A549 (cell line): ENCODE measurements at regions not wholly inside any gene's neighbourhood (a gene's known extent, or its start where the extent isn't known, plus 50 kb on each side); places are given as distances from the start of the nearest gene placed in this dataset.

ENCODE experiments used
- ATAC-seq, 2 experiments: fragments of 200-7000 bp in 1 of 2; fragments of >200 bp in 1 of 2; cut with Nextera tagmentation in 1 of 2; cut with Tn5 transposase in 1 of 2; 3 replicates each; pipeline versions ENCODE4 v1.8.0 to v1.9.1; 2018 to 2020; ENCODE audit warnings: mild to moderate bottlenecking in 1 of 2, moderate library complexity in 1 of 2
- CTCF ChIA-PET: fragments of 300-600 bp; sonication (Branson Sonifier 250); formaldehyde crosslinking; extraction: SDS; loops from one replicate; lab custom pipeline; 2021; ENCODE audit warnings: antibody characterized with exemption, inconsistent platforms; lab: Yijun Ruan, JAX
- POLR2A ChIA-PET: fragments of 350-600 bp; formaldehyde crosslinking; extraction: SDS; loops from one replicate; lab custom pipeline; 2021; ENCODE audit warnings: antibody characterized with exemption, inconsistent platforms; lab: Yijun Ruan, JAX
- DNase-seq, 2 experiments: peaks; one replicate each; pipeline versions ENCODE4 v3.0.0 to v3.0.0-alpha.2; 2011 to 2016; ENCODE audit warnings: low read depth in 1 of 2, low spot score in 1 of 2
- FAIRE-seq: peaks from 2 replicates; lab custom pipeline; 2011; peaks lifted over from hg19 to GRCh38; lab: Jason Lieb, UNC
- H3K27ac ChIP-seq, 2 experiments: fragments of >200 bp; sonication (Bioruptor Twin); formaldehyde crosslinking; 3 replicates each; pipeline ENCODE4 v1.5.1; 2016 to 2017
- H3K4me1 ChIP-seq: fragments of >200 bp; sonication (Bioruptor Twin); formaldehyde crosslinking; 3 replicates; pipeline ENCODE4 v1.6.1; 2016
- H3K4me2 ChIP-seq: fragments of >200 bp; sonication (Bioruptor Twin); formaldehyde crosslinking; 3 replicates; pipeline ENCODE4 v1.6.1; 2016
- H3K4me3 ChIP-seq: fragments of >200 bp; sonication (Bioruptor Twin); formaldehyde crosslinking; 3 replicates; pipeline ENCODE4 v1.5.1; 2016
- H3K9me3 ChIP-seq: fragments of >200 bp; sonication (Bioruptor Twin); formaldehyde crosslinking; 3 replicates; pipeline ENCODE4 v1.6.1; 2016
- ATOH8 ChIP-seq: fragments of 250-450 bp; sonication (Bioruptor Pico); IDR thresholded peaks from 2 replicates; pipeline ENCODE4 v1.5.0; 2020; ENCODE audit warnings: low read depth, mild to moderate bottlenecking, moderate library complexity
- BCL3 ChIP-seq: fragments of >200 bp; sonication (Bioruptor Twin); formaldehyde crosslinking; IDR thresholded peaks from 3 replicates; pipeline ENCODE4 v1.6.1; 2016
- CBX2 ChIP-seq: fragments of 200-600 bp; sonication (generic); IDR thresholded peaks from 2 replicates; pipeline ENCODE4 v1.6.1; 2016; ENCODE audit warnings: low read depth, mild to moderate bottlenecking, borderline replicate concordance
- CBX8 ChIP-seq: fragments of 200-600 bp; sonication (generic); IDR thresholded peaks from 2 replicates; pipeline ENCODE4 v1.6.1; 2016
- CEBPB ChIP-seq, 2 experiments: fragments of >200 bp in 1 of 2; sonication (Bioruptor Twin) in 1 of 2; formaldehyde crosslinking in 1 of 2; IDR thresholded peaks; 2 replicates each; pipeline ENCODE4 v1.6.1; 2012 to 2016
- CHD2 ChIP-seq: fragments of 150-350 bp; IDR thresholded peaks from 2 replicates; pipeline ENCODE4 v1.6.1; 2014; ENCODE audit warnings: low read length; ENCODE audit not compliant: partially characterized antibody
- CHD4 ChIP-seq: fragments of 200-600 bp; sonication (generic); IDR thresholded peaks from 2 replicates; pipeline ENCODE4 v1.6.1; 2016; ENCODE audit warnings: antibody characterized with exemption, mild to moderate bottlenecking, borderline replicate concordance
- EHF ChIP-seq: fragments of 250-450 bp; sonication (Bioruptor Pico); IDR thresholded peaks from 2 replicates; pipeline ENCODE4 v1.5.0; 2020; ENCODE audit warnings: mild to moderate bottlenecking
- EP300 ChIP-seq, 2 experiments: fragments of >200 bp; sonication (Bioruptor Twin); formaldehyde crosslinking; IDR thresholded peaks; 2 replicates in 1 of 2; 3 replicates in 1 of 2; pipeline ENCODE4 v1.6.1; 2016 to 2017
- FOSB ChIP-seq: fragments of 250-450 bp; sonication (Bioruptor Pico); IDR thresholded peaks from 2 replicates; pipeline ENCODE4 v1.5.0; 2020; ENCODE audit warnings: mild to moderate bottlenecking, moderate library complexity
- GATA3 ChIP-seq: IDR thresholded peaks from 2 replicates; pipeline ENCODE4 v1.6.1; 2012; ENCODE audit warnings: borderline replicate concordance
- HOXB13 ChIP-seq: fragments of 250-450 bp; sonication (Bioruptor Pico); IDR thresholded peaks from 2 replicates; pipeline ENCODE4 v1.5.0; 2020; ENCODE audit warnings: low read depth, mild to moderate bottlenecking, moderate library complexity
- HOXB5 ChIP-seq: fragments of 250-450 bp; sonication (Bioruptor Pico); IDR thresholded peaks from 2 replicates; pipeline ENCODE4 v1.5.0; 2020; ENCODE audit warnings: mild to moderate bottlenecking, moderate library complexity
- JUNB ChIP-seq: fragments of >200 bp; sonication (Bioruptor Twin); formaldehyde crosslinking; IDR thresholded peaks from 2 replicates; pipeline ENCODE4 v1.6.1; 2016
- MYC ChIP-seq: IDR thresholded peaks from 2 replicates; pipeline ENCODE4 v1.6.1; 2012; ENCODE audit warnings: mild to moderate bottlenecking, inconsistent platforms, low read length, improper control_type of control experiment, borderline replicate concordance
- NPAS2 ChIP-seq: fragments of 250-450 bp; sonication (Bioruptor Pico); IDR thresholded peaks from 2 replicates; pipeline ENCODE4 v1.8.0; 2022; ENCODE audit warnings: mild to moderate bottlenecking, moderate library complexity, borderline replicate concordance
- REST ChIP-seq: fragments of 200-600 bp; sonication (generic); IDR thresholded peaks from 2 replicates; pipeline ENCODE4 v1.6.1; 2016; ENCODE audit warnings: antibody characterized with exemption, mild to moderate bottlenecking, moderate library complexity
- RFX5 ChIP-seq: fragments of 450-650 bp; IDR thresholded peaks from 2 replicates; pipeline ENCODE4 v1.7.1; 2014; ENCODE audit warnings: antibody characterized with exemption, mild to moderate bottlenecking, moderate library complexity
- RNF2 ChIP-seq: fragments of 200-600 bp; sonication (generic); IDR thresholded peaks from 2 replicates; pipeline ENCODE4 v1.6.1; 2016; ENCODE audit warnings: low read depth, mild to moderate bottlenecking, antibody characterized with exemption, moderate library complexity, borderline replicate concordance
- SMC3 ChIP-seq: fragments of >200 bp; sonication (Bioruptor Twin); formaldehyde crosslinking; IDR thresholded peaks from 3 replicates; pipeline ENCODE4 v1.6.1; 2018; ENCODE audit warnings: inconsistent platforms
- SREBF2 ChIP-seq: fragments of 450-650 bp; IDR thresholded peaks from 2 replicates; pipeline ENCODE4 v1.6.1; 2014; ENCODE audit warnings: mild to moderate bottlenecking, moderate library complexity
- TP53 ChIP-seq: fragments of 250-450 bp; sonication (Bioruptor Pico); IDR thresholded peaks from 2 replicates; pipeline ENCODE4 v1.5.0; 2021; ENCODE audit warnings: mild to moderate bottlenecking, moderate library complexity
- ZFP36 ChIP-seq: fragments of 450-650 bp; IDR thresholded peaks from 2 replicates; pipeline ENCODE4 v1.6.1; 2014; ENCODE audit warnings: borderline replicate concordance; ENCODE audit not compliant: partially characterized antibody
- WGBS: methylation state at CpG from one replicate; pipeline ENCODE4 v1.1.6; 2017; ENCODE audit errors: missing lambda C conversion rate; 5-methylcytosine and 5-hydroxymethylcytosine counted together

GRCh38 chr7:22066522-22066921 lies 120.8 kb upstream of the CDCA7L start:
- 21% methylated on average over 7 of the region's 7 CpGs for WGBS
- Histone ChIP-seq H3K4me2 (no peak overlapping the region), H3K9me3 (no peaks in the 10 kb centered on the region), H3K27ac (no peak overlapping the region), H3K4me3 (no peak overlapping the region), H3K4me1 (no peaks in the 10 kb centered on the region)
- CTCF ChIA-PET = interaction anchor here (0.5 to 1.2 kb wide), 3 partner anchors 16 to 231 kb away, joined by 3 to 4 read pairs (median 3); no protein-coding TSS in a partner anchor
- FAIRE-seq = no peak
- no peak for DNase-seq
- no peak for ATAC-seq
- no peak for TF ChIP-seq CHD2
- TF ChIP-seq GATA3 = no peak
- no peak for TF ChIP-seq REST
- TF ChIP-seq HOXB13 (CRISPR knock-in tag) = no peak
- TF ChIP-seq TP53 = no peak
- TF ChIP-seq CBX8 = no peak
- TF ChIP-seq SMC3 = no peak
- TF ChIP-seq ATOH8 = no peak
- no peak for TF ChIP-seq JUNB
- TF ChIP-seq CHD4 = no peak
- TF ChIP-seq CEBPB (IDR thresholded peaks at IDR 0.05) = no peak
- no peak for TF ChIP-seq NPAS2 (CRISPR knock-in tag)
- TF ChIP-seq CBX2 = no peak
- TF ChIP-seq SREBF2 = no peak
- POLR2A ChIA-PET = no interaction called here

GRCh38 chr7:22064816-22065215 lies 119.1 kb upstream of the CDCA7L start:
- FAIRE-seq (no peak), DNase-seq (no peak), ATAC-seq (no peak)
- TF ChIP-seq ATOH8 (no peak), EHF (CRISPR knock-in tag) (no peak), CBX2 (no peak), FOSB (CRISPR knock-in tag) (no peak), EP300 (IDR thresholded peaks at IDR 0.05) (no peak), HOXB5 (CRISPR knock-in tag) (no peak), RNF2 (no peak), BCL3 (no peak), GATA3 (no peak), RFX5 (no peak), ZFP36 (no peak), TP53 (no peak), MYC (no peak)
- Histone ChIP-seq H3K9me3 (no peaks in the 10 kb centered on the region), H3K4me1 (no peaks in the 10 kb centered on the region), H3K4me3 (no peak overlapping the region), H3K27ac (no peak overlapping the region), H3K4me2 (no peak overlapping the region)
- CTCF ChIA-PET = interaction anchor here (0.8 to 1.3 kb wide), 3 partner anchors 11 to 106 kb away, joined by 3 read pairs; no protein-coding TSS in a partner anchor
- POLR2A ChIA-PET = no interaction called here
- WGBS = 2% methylated on average over 2 of the region's 2 CpGs
